GM12878 (cell line): ENCODE measurements at regions not wholly inside any gene's neighbourhood (a gene's known extent, or its start where the extent isn't known, plus 50 kb on each side); places are given as distances from the start of the nearest gene placed in this dataset.

Experiments
- ATAC-seq: fragments of 200-7000 bp; cut with Tn5 transposase; 3 replicates; pipeline ENCODE4 v1.9.1; 2020; ENCODE audit warnings: mild to moderate bottlenecking, moderate library complexity
- BruUV-seq: library from RNA; stranded (reverse); fragments of 400-500 nt; replicated peaks from 2 replicates; lab custom pipeline; 2021; lab: Mats Ljungman, UMichigan
- CTCF ChIA-PET: fragments of 300-600 bp; sonication (Branson Sonifier 250); formaldehyde crosslinking; extraction: SDS; loops from one replicate; lab custom pipeline; 2021; ENCODE audit warnings: inconsistent platforms; lab: Yijun Ruan, JAX
- POLR2A ChIA-PET: fragments of 350-600 bp; formaldehyde crosslinking; extraction: SDS; loops from one replicate; lab custom pipeline; 2021; ENCODE audit warnings: inconsistent platforms; lab: Charles Lee
- RAD21 ChIA-PET: fragments of 300-600 bp; sonication (Branson Sonifier 250); formaldehyde crosslinking; loops from one replicate; lab custom pipeline; 2023; ENCODE audit warnings: antibody characterized with exemption; ENCODE audit not compliant: unreplicated experiment; lab: Charles Lee
- SMC1A ChIA-PET: fragments of 300-600 bp; sonication (Branson Sonifier 250); formaldehyde crosslinking; loops from one replicate; lab custom pipeline; 2023; ENCODE audit not compliant: unreplicated experiment, uncharacterized antibody; lab: Charles Lee
- DNase-seq: peaks from one replicate; pipeline ENCODE4 v3.0.0-alpha.2; 2011; ENCODE audit warnings: low read depth, low spot score
- FAIRE-seq: peaks from 3 replicates; lab custom pipeline; 2011; peaks lifted over from hg19 to GRCh38; lab: Jason Lieb, UNC
- H2AFZ ChIP-seq: 2 replicates; pipeline ENCODE4 v1.6.0; 2011; ENCODE audit warnings: low read depth, low read length, control low read depth; ENCODE audit not compliant: control insufficient read depth
- H3K27ac ChIP-seq: 2 replicates; pipeline ENCODE4 v1.5.1; 2011; ENCODE audit warnings: control low read depth; ENCODE audit not compliant: control insufficient read depth, insufficient read depth
- H3K27me3 ChIP-seq, 2 experiments: replicated peaks in 1 of 2; 2 replicates each; pipeline versions ENCODE4 v1.6.0 to v1.6.1; 2011; ENCODE audit warnings: low read length in 1 of 2; ENCODE audit not compliant: control insufficient read depth in 2 of 2, insufficient read depth in 2 of 2
- H3K36me3 ChIP-seq, 2 experiments: 2 replicates each; pipeline ENCODE4 v1.5.1; 2011; ENCODE audit warnings: low read length in 1 of 2; ENCODE audit not compliant: control insufficient read depth in 2 of 2, insufficient read depth in 2 of 2
- H3K4me1 ChIP-seq: 2 replicates; pipeline ENCODE4 v1.6.1; 2011; ENCODE audit warnings: mild to moderate bottlenecking, low read length, moderate library complexity, mixed read lengths; ENCODE audit not compliant: control insufficient read depth, insufficient read depth
- H3K4me2 ChIP-seq: 2 replicates; pipeline ENCODE4 v1.6.0; 2011; ENCODE audit warnings: control low read depth; ENCODE audit not compliant: control insufficient read depth, insufficient read depth
- H3K4me3 ChIP-seq: fragments of 200-600 bp; sonication (generic); 2 replicates; pipeline ENCODE4 v1.5.1; 2016
- H3K79me2 ChIP-seq: 2 replicates; pipeline ENCODE4 v1.6.0; 2011; ENCODE audit warnings: low read length; ENCODE audit not compliant: control insufficient read depth, insufficient read depth
- H3K9ac ChIP-seq: 2 replicates; pipeline ENCODE4 v1.8.0; 2011; ENCODE audit warnings: low read length, control low read depth, mixed read lengths; ENCODE audit not compliant: control insufficient read depth, insufficient read depth
- H3K9me3 ChIP-seq: replicated peaks from 3 replicates; pipeline ENCODE4 v1.5.1; 2011; ENCODE audit warnings: mild to moderate bottlenecking, low read length; ENCODE audit not compliant: control insufficient read depth, insufficient read depth
- H4K20me1 ChIP-seq: 2 replicates; pipeline ENCODE4 v1.6.0; 2011; ENCODE audit not compliant: control insufficient read depth, insufficient read depth
- FOS ChIP-seq: IDR thresholded peaks from 3 replicates; pipeline ENCODE4 v1.6.1; 2011; ENCODE audit warnings: borderline replicate concordance; ENCODE audit not compliant: insufficient read length; ENCODE audit errors: extremely low read depth
- GABPA ChIP-seq: IDR thresholded peaks from 2 replicates; pipeline ENCODE4 v1.6.1; 2014; ENCODE audit warnings: antibody characterized with exemption, low read depth, mild to moderate bottlenecking, inconsistent platforms
- GATAD2B ChIP-seq: fragments of 450-650 bp; conservative IDR thresholded peaks from 2 replicates; pipeline ENCODE4 v1.6.1; 2017; ENCODE audit warnings: low read depth, mild to moderate bottlenecking, moderate library complexity
- IKZF2 ChIP-seq, 2 experiments: fragments of 450-650 bp; IDR thresholded peaks; 2 replicates each; pipeline ENCODE4 v1.6.1; 2017; ENCODE audit warnings: mild to moderate bottlenecking in 2 of 2, moderate library complexity in 2 of 2
- KAT2A ChIP-seq: conservative IDR thresholded peaks from 2 replicates; pipeline ENCODE4 v1.6.1; 2011; ENCODE audit warnings: low read depth, low read length; ENCODE audit not compliant: control insufficient read depth
- KLF5 ChIP-seq: fragments of 450-650 bp; IDR thresholded peaks from 2 replicates; pipeline ENCODE4 v1.6.1; 2014; ENCODE audit warnings: mild to moderate bottlenecking; ENCODE audit not compliant: partially characterized antibody
- LARP7 ChIP-seq: fragments of 450-650 bp; IDR thresholded peaks from 2 replicates; pipeline ENCODE4 v1.6.1; 2017; ENCODE audit warnings: mild to moderate bottlenecking
- NFYB ChIP-seq: IDR thresholded peaks from 2 replicates; pipeline ENCODE4 v1.6.1; 2011; ENCODE audit warnings: low read depth, mild to moderate bottlenecking, low read length, improper control_type of control experiment, moderate library complexity; ENCODE audit not compliant: insufficient read depth
- NR2C2 ChIP-seq: IDR thresholded peaks from 2 replicates; pipeline ENCODE4 v1.6.1; 2011; ENCODE audit warnings: borderline replicate concordance, low read depth; ENCODE audit not compliant: control insufficient read depth, insufficient read length
- PAX8 ChIP-seq: fragments of 450-650 bp; IDR thresholded peaks from 2 replicates; pipeline ENCODE4 v1.6.1; 2017; ENCODE audit warnings: mild to moderate bottlenecking, moderate library complexity
- POU2F2 ChIP-seq: IDR thresholded peaks from 3 replicates; pipeline ENCODE4 v1.6.1; 2011; ENCODE audit warnings: low read depth, mild to moderate bottlenecking, low read length, borderline replicate concordance
- RAD51 ChIP-seq: fragments of 450-650 bp; IDR thresholded peaks from 2 replicates; pipeline ENCODE4 v1.6.1; 2016; ENCODE audit warnings: moderate library complexity, mild to moderate bottlenecking, inconsistent platforms
- RCOR1 ChIP-seq: conservative IDR thresholded peaks from 2 replicates; pipeline ENCODE4 v1.6.1; 2012; ENCODE audit warnings: low read depth, low read length, improper control_type of control experiment
- RELA ChIP-seq: fragments of 450-650 bp; IDR thresholded peaks from 2 replicates; pipeline ENCODE4 v1.8.0; 2014; ENCODE audit warnings: borderline replicate concordance; ENCODE audit not compliant: partially characterized antibody
- SPI1 ChIP-seq: IDR thresholded peaks from 2 replicates; pipeline ENCODE4 v1.6.1; 2011; ENCODE audit warnings: low read depth, mild to moderate bottlenecking, low read length, moderate library complexity, borderline replicate concordance; ENCODE audit not compliant: insufficient read depth
- STAT3 ChIP-seq: IDR thresholded peaks from 2 replicates; pipeline ENCODE4 v1.6.1; 2011; ENCODE audit warnings: low read depth, low read length, improper control_type of control experiment
- ZBTB33 ChIP-seq: fragments of 450-650 bp; IDR thresholded peaks from 2 replicates; pipeline ENCODE4 v1.6.1; 2017; ENCODE audit warnings: mild to moderate bottlenecking
- WGBS: methylation state at CpG from one replicate; pipeline ENCODE4 v1.1.6; 2016; ENCODE audit warnings: low lambda C conversion rate; ENCODE audit not compliant: insufficient replicate concordance, insufficient coverage; ENCODE audit errors: missing lambda C conversion rate; 5-methylcytosine and 5-hydroxymethylcytosine counted together
- in situ Hi-C: fragments of 300-500 bp; cut with MboI; formaldehyde crosslinking; loops from 9 replicates; pipeline ENCODE4 v1.14.3; 2018; ENCODE audit warnings: mixed read lengths
- intact Hi-C: fragments of 100-400 bp; cut with micrococcal nuclease; formaldehyde crosslinking; loops from one replicate; pipeline ENCODE4 v1.14.2; 2022; ENCODE audit not compliant: unreplicated experiment
- TF ChIP-seq, protein P1 (sequence below): fragments of 450-650 bp; IDR thresholded peaks from 2 replicates; pipeline ENCODE4 v1.6.1; 2018; ENCODE audit warnings: borderline replicate concordance, mild to moderate bottlenecking; ENCODE audit not compliant: partially characterized antibody
- TF ChIP-seq, protein P2 (sequence below): fragments of 450-650 bp; IDR thresholded peaks from 2 replicates; pipeline ENCODE4 v1.6.1; 2016; ENCODE audit warnings: mild to moderate bottlenecking
- TF ChIP-seq, protein P3 (sequence below): IDR thresholded peaks from 2 replicates; pipeline ENCODE4 v1.6.1; 2011; ENCODE audit warnings: low read depth, mild to moderate bottlenecking, low read length, moderate library complexity, borderline replicate concordance; ENCODE audit errors: extremely low read depth

DNA sequence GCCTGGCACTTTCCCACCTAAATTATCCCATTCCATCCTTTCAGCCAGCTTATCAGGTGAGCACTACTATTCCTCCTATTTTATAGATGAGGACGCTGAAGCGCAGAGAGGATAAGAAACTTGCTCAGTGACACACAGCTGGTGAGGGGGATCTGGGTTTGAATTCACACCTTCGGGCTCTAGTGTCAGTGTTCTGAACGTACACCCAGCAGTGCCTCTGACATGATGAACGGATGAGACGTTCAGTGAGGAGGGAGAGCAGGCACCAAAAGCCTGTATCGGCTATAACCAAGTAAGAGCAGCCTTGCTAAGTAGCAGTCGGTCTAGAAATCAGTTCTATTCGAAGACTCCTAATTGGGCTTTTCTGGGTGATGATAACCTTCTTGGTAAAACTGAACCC lies 167.0 kb downstream of the ASB1 start:
- ChIA-PET POLR2A (no interaction called here), CTCF (no interaction called here), RAD21 (no interaction called here), SMC1A (no interaction called here)
- H3K4me3 ChIP-seq = no peak overlapping the region
- H3K27ac ChIP-seq = no peak overlapping the region
- ATAC-seq (no peak), DNase-seq (no peak), FAIRE-seq (no peak)
- H3K79me2 ChIP-seq = no peaks in the 10 kb centered on the region
- no peak overlapping the region for H2AFZ ChIP-seq
- no peak overlapping the region for H3K4me2 ChIP-seq
- in situ Hi-C loops = no loop called here
- BruUV-seq = no TSS peak
- 55% methylated on average over 9 of the region's 9 CpGs for WGBS
- H3K9me3 ChIP-seq = no peaks in the 10 kb centered on the region
- no peaks in the 10 kb centered on the region for H3K4me1 ChIP-seq
- H3K36me3 ChIP-seq = no peaks in the 10 kb centered on the region
- H3K9ac ChIP-seq = no peak overlapping the region
- intact Hi-C loops = no loop called here
- H4K20me1 ChIP-seq = no peaks in the 10 kb centered on the region
- no peak for TF ChIP-seq LARP7
- TF ChIP-seq, protein P1, sequence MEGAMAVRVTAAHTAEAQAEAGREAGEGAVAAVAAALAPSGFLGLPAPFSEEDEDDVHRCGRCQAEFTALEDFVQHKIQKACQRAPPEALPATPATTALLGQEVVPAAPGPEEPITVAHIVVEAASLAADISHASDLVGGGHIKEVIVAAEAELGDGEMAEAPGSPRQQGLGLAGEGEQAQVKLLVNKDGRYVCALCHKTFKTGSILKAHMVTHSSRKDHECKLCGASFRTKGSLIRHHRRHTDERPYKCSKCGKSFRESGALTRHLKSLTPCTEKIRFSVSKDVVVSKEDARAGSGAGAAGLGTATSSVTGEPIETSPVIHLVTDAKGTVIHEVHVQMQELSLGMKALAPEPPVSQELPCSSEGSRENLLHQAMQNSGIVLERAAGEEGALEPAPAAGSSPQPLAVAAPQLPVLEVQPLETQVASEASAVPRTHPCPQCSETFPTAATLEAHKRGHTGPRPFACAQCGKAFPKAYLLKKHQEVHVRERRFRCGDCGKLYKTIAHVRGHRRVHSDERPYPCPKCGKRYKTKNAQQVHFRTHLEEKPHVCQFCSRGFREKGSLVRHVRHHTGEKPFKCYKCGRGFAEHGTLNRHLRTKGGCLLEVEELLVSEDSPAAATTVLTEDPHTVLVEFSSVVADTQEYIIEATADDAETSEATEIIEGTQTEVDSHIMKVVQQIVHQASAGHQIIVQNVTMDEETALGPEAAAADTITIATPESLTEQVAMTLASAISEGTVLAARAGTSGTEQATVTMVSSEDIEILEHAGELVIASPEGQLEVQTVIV = no peak
- no peak for TF ChIP-seq RELA
- no peak for TF ChIP-seq POU2F2
- TF ChIP-seq, protein P2, sequence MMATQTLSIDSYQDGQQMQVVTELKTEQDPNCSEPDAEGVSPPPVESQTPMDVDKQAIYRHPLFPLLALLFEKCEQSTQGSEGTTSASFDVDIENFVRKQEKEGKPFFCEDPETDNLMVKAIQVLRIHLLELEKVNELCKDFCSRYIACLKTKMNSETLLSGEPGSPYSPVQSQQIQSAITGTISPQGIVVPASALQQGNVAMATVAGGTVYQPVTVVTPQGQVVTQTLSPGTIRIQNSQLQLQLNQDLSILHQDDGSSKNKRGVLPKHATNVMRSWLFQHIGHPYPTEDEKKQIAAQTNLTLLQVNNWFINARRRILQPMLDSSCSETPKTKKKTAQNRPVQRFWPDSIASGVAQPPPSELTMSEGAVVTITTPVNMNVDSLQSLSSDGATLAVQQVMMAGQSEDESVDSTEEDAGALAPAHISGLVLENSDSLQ = no peak
- TF ChIP-seq STAT3 = no peak
- TF ChIP-seq GATAD2B = no peak
- TF ChIP-seq PAX8 = no peak
- no peak for TF ChIP-seq NFYB
- TF ChIP-seq KLF5 = no peak
- no peak for TF ChIP-seq SPI1
- TF ChIP-seq FOS = no peak
- no peak for TF ChIP-seq KAT2A
- TF ChIP-seq NR2C2 = no peak
- no peak for TF ChIP-seq GABPA
- TF ChIP-seq RAD51 = no peak
- no peak for TF ChIP-seq ZBTB33
- TF ChIP-seq IKZF2 (IDR thresholded peaks at IDR 0.05) = no peak
- TF ChIP-seq RCOR1 = no peak
- TF ChIP-seq, protein P3, sequence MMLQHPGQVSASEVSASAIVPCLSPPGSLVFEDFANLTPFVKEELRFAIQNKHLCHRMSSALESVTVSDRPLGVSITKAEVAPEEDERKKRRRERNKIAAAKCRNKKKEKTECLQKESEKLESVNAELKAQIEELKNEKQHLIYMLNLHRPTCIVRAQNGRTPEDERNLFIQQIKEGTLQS = no peak
- H3K27me3 ChIP-seq = no peaks in the 10 kb centered on the region
